HG03378 (cell line): ENCODE measurements at regions not wholly inside any gene's neighbourhood (a gene's known extent, or its start where the extent isn't known, plus 50 kb on each side); places are given as distances from the start of the nearest gene placed in this dataset.
"Not testable (repeated sequence)": the region's sequence is repeated elsewhere in the genome, so short reads cannot be mapped to it uniquely, and the experiment has no call there.

ENCODE experiments used
- ATAC-seq: cut with Tn5 transposase; IDR thresholded peaks from one replicate; pipeline ENCODE4 v1.9.1; 2021; ENCODE audit warnings: mild to moderate bottlenecking, moderate library complexity; ENCODE audit not compliant: unreplicated experiment

- ATAC-seq: no peak
Measured at GRCh38 chr1:116850436-116850835, 59.3 kb upstream of the PTGFRN start.

- not testable (repeated sequence) for ATAC-seq
Measured at GRCh38 chr1:116851189-116851588, 58.5 kb upstream of the PTGFRN start.

- no peak for ATAC-seq
Measured at GRCh38 chr1:116851846-116852245, 57.9 kb upstream of the PTGFRN start.

DNA sequence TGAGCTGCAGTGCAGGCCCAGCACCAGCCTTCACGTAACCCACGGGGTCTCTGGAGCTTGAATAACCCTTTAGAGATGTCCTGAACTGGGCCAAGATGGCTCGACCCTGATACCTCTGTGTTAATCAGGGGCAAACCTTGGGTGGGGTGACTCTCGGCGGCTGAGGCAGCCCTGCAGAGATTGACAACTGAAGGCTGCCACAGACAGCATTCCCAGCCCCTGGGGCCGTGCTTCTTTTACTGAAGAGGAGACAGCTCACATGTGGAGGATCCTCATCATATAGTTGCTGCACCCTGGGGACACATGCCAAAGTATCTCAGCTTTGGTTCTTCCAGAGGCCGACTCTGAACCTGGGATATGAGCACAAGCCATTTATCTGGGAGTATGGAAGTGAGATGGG lies 57.3 kb upstream of the PTGFRN start:
- ATAC-seq: no peak

- no peak for ATAC-seq
Measured at GRCh38 chr1:116852910-116853309, 56.8 kb upstream of the PTGFRN start.

DNA sequence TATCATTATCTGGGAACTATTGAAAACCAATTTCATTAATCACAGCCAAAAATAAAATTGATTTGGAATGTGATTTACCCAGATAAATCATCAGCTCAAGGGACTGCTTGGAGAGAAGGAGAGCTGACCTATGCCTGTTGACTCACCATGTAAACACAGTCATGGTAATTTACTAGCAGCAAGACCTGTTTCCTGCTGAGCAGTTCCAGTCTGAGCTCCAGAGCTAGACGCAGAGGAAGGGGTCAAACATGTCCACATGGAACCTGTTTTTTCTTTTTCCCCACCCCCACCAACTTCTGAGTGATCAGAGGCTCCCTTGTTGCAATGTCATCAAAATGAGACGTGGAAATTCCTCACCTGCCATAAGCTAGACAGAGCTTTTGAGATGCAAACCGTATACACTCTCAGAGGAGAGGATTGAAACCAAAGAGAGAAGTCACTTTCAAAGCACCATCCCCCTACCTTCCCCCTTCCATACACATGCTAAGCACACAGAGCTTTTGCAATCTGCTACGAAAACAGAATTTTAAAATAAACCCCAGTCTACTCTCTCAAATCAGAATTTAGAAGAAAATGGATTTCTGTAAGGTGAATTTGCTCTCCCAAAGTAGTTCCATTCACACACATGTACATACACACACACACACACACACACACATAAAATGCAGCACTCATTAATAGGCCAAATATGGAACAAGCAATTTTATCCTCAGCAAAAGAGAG lies 55.9 kb upstream of the PTGFRN start:
- ATAC-seq: no peak

DNA sequence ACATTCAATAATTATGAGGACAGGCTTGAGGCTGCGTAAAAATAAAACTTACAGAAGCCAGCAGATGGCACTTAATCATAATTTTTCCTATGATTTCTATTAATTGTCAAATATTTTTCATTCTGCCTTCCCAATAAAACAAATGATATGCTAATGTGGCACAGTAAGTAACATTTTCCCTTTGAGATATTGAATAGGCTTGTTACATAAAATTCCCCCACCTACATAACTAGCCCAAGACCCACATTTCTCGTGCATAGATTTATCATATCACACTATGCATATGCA lies 55.4 kb upstream of the PTGFRN start:
- no peak for ATAC-seq

DNA sequence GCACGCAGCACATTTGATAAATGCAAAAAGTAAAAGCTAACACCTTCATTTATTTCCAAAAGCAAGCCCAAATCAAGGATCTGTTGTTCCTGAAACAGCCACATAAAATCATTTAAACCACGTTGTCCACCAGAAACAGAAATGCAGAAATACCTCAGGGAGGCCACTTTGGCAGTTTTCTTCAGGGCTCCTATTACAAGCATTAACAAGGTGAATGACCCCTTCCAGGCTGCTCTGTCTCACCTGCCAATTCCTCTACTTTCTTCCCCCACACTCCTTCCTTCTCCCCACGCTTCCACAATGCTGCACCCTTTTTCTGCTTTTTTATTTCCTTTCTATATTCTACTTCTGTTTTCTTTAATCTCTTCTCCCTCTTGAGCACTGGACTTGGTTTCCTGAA lies 55.0 kb upstream of the PTGFRN start:
- no peak for ATAC-seq

GRCh38 chr1:116855191-116855619 lies 54.5 kb upstream of the PTGFRN start:
- ATAC-seq: no peak

DNA sequence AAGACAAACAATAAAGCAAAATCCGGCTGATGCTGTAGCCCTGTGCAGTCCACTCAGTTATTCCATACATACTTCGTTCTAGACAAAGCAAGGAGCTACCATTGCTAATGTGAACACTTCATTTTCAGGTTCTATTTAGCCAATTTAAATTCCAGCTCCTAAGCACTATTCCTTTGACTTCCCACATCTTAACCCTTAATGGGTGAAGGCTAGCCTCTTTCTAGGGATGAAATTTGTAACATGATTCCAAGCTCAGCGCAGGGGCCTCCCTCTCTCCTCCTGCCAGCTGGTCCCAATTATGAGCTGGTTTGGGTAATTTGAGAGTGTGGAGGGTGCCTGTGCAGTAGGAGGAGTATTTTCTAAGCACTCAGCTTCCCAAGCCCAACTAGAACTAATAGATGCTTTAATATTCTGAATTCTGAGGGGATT lies 53.9 kb upstream of the PTGFRN start:
- no peak for ATAC-seq

- no peak for ATAC-seq
Measured at GRCh38 chr1:116856312-116856711, 53.4 kb upstream of the PTGFRN start.

DNA sequence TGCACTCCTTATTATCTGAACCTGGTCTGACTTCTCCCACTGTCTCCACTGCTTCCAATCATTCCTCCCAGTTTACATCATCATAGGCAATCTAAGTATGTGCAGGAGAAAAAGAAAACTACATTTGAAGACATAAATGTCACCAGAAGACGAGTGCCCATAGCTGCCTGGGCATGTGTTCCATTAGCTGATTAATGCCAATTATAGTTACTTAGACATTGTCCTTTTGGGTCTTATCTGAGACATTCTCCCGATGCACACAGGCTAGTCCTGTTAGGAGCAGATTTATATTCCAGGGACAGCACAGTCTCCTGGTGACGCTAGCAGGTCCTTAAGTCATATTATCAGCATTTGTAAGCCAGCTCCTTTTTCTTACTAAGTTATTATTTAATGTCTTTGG lies 52.6 kb upstream of the PTGFRN start:
- no peak for ATAC-seq
